ENCODE measurements at regions not wholly inside any gene's neighbourhood (a gene's known extent, or its start where the extent isn't known, plus 50 kb on each side); places are given as distances from the start of the nearest gene placed in this dataset.

- no peaks in the 10 kb centered on the region for H3K4me1 ChIP-seq
- intact Hi-C loops (cut with DNase I), result no loop called here
- H3K4me3 ChIP-seq, result no peak overlapping the region
- H3K27me3 ChIP-seq (ENCODE audit: low read depth), result no peaks in the 10 kb centered on the region
- no peak overlapping the region for H3K27ac ChIP-seq
- no peak for TF ChIP-seq CTCF (IDR thresholded peaks at IDR 0.05)
- no peak for DNase-seq
- no peaks in the 10 kb centered on the region for H3K9me3 ChIP-seq
- no peak for ATAC-seq
- no peaks in the 10 kb centered on the region for H3K36me3 ChIP-seq
Measured at GRCh38 chr5:61623401-61624069, 291.5 kb downstream of the ZSWIM6 start.

- TF ChIP-seq CTCF (IDR thresholded peaks at IDR 0.05), result no peak
- no peak overlapping the region for H3K4me3 ChIP-seq
- H3K36me3 ChIP-seq, result no peaks in the 10 kb centered on the region
- H3K27ac ChIP-seq, result no peak overlapping the region
- no peaks in the 10 kb centered on the region for H3K9me3 ChIP-seq
- intact Hi-C loops (cut with DNase I), result no loop called here
- no peaks in the 10 kb centered on the region for H3K27me3 ChIP-seq (ENCODE audit: low read depth)
- ATAC-seq (no peak), DNase-seq (no peak)
- H3K4me1 ChIP-seq, result no peaks in the 10 kb centered on the region
Measured at GRCh38 chr5:61624553-61625136, 292.6 kb downstream of the ZSWIM6 start.

- Histone ChIP-seq H3K4me3 (peak overlapping the region; percentile 62), H3K4me1 (no peaks in the 10 kb centered on the region), H3K27ac (peak overlapping the region; percentile 83), H3K9me3 (no peaks in the 10 kb centered on the region), H3K36me3 (no peaks in the 10 kb centered on the region), H3K27me3 (ENCODE audit: low read depth) (no peaks in the 10 kb centered on the region)
- intact Hi-C loops (cut with DNase I), result no loop called here
- ATAC-seq, result no peak
- no peak for DNase-seq
- no peak for TF ChIP-seq CTCF (IDR thresholded peaks at IDR 0.05)
Measured at GRCh38 chr5:61625137-61625561, 293.1 kb downstream of the ZSWIM6 start.

GRCh38 chr5:61625681-61626621, 293.9 kb downstream of the ZSWIM6 start:
- Histone ChIP-seq H3K9me3 (no peaks in the 10 kb centered on the region), H3K36me3 (no peaks in the 10 kb centered on the region), H3K4me1 (no peaks in the 10 kb centered on the region), H3K27me3 (ENCODE audit: low read depth) (no peaks in the 10 kb centered on the region), H3K4me3 (peak overlapping the region; percentile 62), H3K27ac (peak overlapping the region; percentile 83)
- ATAC-seq (peak; percentile 97 to 98), DNase-seq (peak; percentile 89)
- intact Hi-C loops (cut with DNase I), result no loop called here
- no peak for TF ChIP-seq CTCF (IDR thresholded peaks at IDR 0.05)

- Histone ChIP-seq H3K9me3 (no peaks in the 10 kb centered on the region), H3K36me3 (no peaks in the 10 kb centered on the region), H3K27ac (peak overlapping the region; percentile 83), H3K4me3 (peak overlapping the region; percentile 62), H3K4me1 (peaks cover 7% of the 10 kb centered on the region), H3K27me3 (ENCODE audit: low read depth) (no peaks in the 10 kb centered on the region)
- peak; percentile 49 to 66 for ATAC-seq
- no peak for DNase-seq
- no peak for TF ChIP-seq CTCF (IDR thresholded peaks at IDR 0.05)
- intact Hi-C loops (cut with DNase I), result no loop called here
Measured at GRCh38 chr5:61626639-61627282, 294.7 kb downstream of the ZSWIM6 start.

All from lower lobe of right lung (tissue), 2 donors.